Esophagus (tissue), 2 donors: ENCODE measurements at regions not wholly inside any gene's neighbourhood (a gene's known extent, or its start where the extent isn't known, plus 50 kb on each side); places are given as distances from the start of the nearest gene placed in this dataset.

Experiments
- H3K27ac ChIP-seq, 2 donors: one replicate each; pipeline ENCODE4 v1.5.1; 2013; ENCODE audit warnings: low read depth in 2 of 2, mild to moderate bottlenecking in 2 of 2, inconsistent platforms in 1 of 2, low read length in 1 of 2, moderate library complexity in 1 of 2
- H3K27me3 ChIP-seq, 2 donors: one replicate each; pipeline ENCODE4 v1.6.1; 2013; ENCODE audit warnings: low read length in 2 of 2, control low read depth in 1 of 2, mild to moderate bottlenecking in 1 of 2; ENCODE audit not compliant: insufficient read depth in 2 of 2, control insufficient read depth in 1 of 2
- H3K36me3 ChIP-seq, 2 donors: one replicate each; pipeline ENCODE4 v1.6.1; 2013; ENCODE audit warnings: low read length in 1 of 2; ENCODE audit not compliant: control insufficient read depth in 2 of 2, insufficient read depth in 2 of 2
- H3K4me1 ChIP-seq, 2 donors: one replicate each; pipeline ENCODE4 v1.6.1; 2013; ENCODE audit warnings: low read length in 1 of 2; ENCODE audit not compliant: control insufficient read depth in 2 of 2, insufficient read depth in 2 of 2
- H3K4me3 ChIP-seq, 2 donors: one replicate each; pipeline ENCODE4 v1.5.1; 2013; ENCODE audit warnings: low read length in 2 of 2, mild to moderate bottlenecking in 2 of 2, low read depth in 1 of 2, moderate library complexity in 1 of 2
- H3K9me3 ChIP-seq, 2 donors: one replicate each; pipeline ENCODE4 v1.6.1; 2013; ENCODE audit warnings: mild to moderate bottlenecking in 2 of 2, low read depth in 1 of 2, low read length in 1 of 2, moderate library complexity in 1 of 2; ENCODE audit not compliant: control insufficient read depth in 2 of 2, insufficient read depth in 1 of 2
- WGBS, 2 donors: extraction: QIAGEN DNeasy Blood & Tissue Kit; methylation state at CpG; one replicate each; pipeline ENCODE4 v1.1.7; 2013; 5-methylcytosine and 5-hydroxymethylcytosine counted together
- donor health status: healthy with polysubstance abuse.
- donor health status: Bipolar disorder and iron deficiency.

GRCh38 chr10:2122431-2123124 lies 385.3 kb upstream of the ADARB2 start:
- WGBS, 2 donors = 48 to 60% methylated on average over 8 of the region's 8 CpGs

DNA sequence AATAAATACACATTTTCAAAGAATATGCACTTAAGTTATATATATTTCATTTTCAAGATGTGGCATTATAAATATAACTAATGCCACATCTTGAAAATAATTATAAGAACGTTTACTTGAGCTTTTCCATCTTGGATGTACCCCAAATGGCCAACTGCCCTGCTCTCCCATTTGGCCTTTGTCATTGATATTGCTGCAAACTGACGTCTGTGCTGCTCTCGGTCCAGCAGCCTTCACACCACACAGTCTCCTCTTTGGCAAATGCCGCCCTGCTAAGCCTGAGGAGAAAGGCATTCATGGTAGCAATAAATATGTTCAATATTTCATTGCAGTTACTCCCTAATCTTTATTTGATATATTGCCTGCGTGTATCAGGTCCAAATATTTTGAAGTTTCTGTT lies 384.6 kb upstream of the ADARB2 start:
- Histone ChIP-seq H3K27ac (no peak overlapping the region), H3K27me3 (no peaks in the 10 kb centered on the region), H3K9me3 (peaks cover 0 to 9% of the 10 kb centered on the region in 2 donors), H3K36me3 (no peaks in the 10 kb centered on the region), H3K4me1 (no peaks in the 10 kb centered on the region), H3K4me3 (no peak overlapping the region)
- WGBS, 2 donors = 27 to 47% methylated on average over 5 of the region's 5 CpGs

More at GRCh38 chr10:2122431-2123124, 385.3 kb upstream of the ADARB2 start:
- Histone ChIP-seq H3K4me1 (no peaks in the 10 kb centered on the region), H3K9me3 (peaks cover 0 to 2% of the 10 kb centered on the region in 2 donors), H3K27ac (no peak overlapping the region), H3K27me3 (no peaks in the 10 kb centered on the region), H3K36me3 (no peaks in the 10 kb centered on the region), H3K4me3 (no peak overlapping the region)

DNA sequence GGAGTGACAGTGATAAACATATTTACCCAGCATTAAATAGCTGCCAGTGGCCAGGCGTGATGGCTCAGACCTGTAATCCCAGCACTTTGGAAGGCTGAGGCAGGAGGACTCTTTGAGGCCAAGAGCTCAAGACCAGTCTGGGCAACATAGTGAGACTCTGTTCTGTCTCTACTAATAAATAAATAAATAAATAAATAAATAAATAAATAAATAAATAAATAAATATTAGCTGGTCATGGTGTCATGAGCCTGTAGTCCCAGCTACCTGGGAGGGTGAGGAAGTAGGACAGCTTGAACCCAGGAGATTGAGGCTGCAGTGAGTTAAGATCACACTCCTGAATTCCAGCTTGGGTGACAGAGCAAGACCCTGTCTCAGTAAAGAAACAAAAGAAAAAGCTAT lies 384.0 kb upstream of the ADARB2 start:
- no peaks in the 10 kb centered on the region for H3K27me3 ChIP-seq
- peaks cover 0 to 9% of the 10 kb centered on the region in 2 donors for H3K9me3 ChIP-seq
- WGBS, 2 donors = 76 to 93% methylated on average over 1 of the region's 1 CpG
- no peak overlapping the region for H3K27ac ChIP-seq
- H3K4me3 ChIP-seq = no peak overlapping the region
- no peaks in the 10 kb centered on the region for H3K36me3 ChIP-seq
- no peaks in the 10 kb centered on the region for H3K4me1 ChIP-seq

- H3K36me3 ChIP-seq = no peaks in the 10 kb centered on the region
- H3K27me3 ChIP-seq = no peaks in the 10 kb centered on the region
- no peaks in the 10 kb centered on the region for H3K4me1 ChIP-seq
- H3K9me3 ChIP-seq = peaks cover 0 to 9% of the 10 kb centered on the region in 2 donors
- 39 to 57% methylated on average over 9 of the region's 9 CpGs for WGBS, 2 donors
- no peak overlapping the region for H3K27ac ChIP-seq
- no peak overlapping the region for H3K4me3 ChIP-seq
Measured at GRCh38 chr10:2120746-2121145, 383.4 kb upstream of the ADARB2 start.

- H3K9me3 ChIP-seq = peaks cover 0 to 9% of the 10 kb centered on the region in 2 donors
- no peak overlapping the region for H3K4me3 ChIP-seq
- H3K27me3 ChIP-seq = no peaks in the 10 kb centered on the region
- H3K27ac ChIP-seq = no peak overlapping the region
- no peaks in the 10 kb centered on the region for H3K36me3 ChIP-seq
- 57 to 69% methylated on average over 6 of the region's 6 CpGs for WGBS, 2 donors
- H3K4me1 ChIP-seq = no peaks in the 10 kb centered on the region
Measured at GRCh38 chr10:2119316-2119715, 382.0 kb upstream of the ADARB2 start.

DNA sequence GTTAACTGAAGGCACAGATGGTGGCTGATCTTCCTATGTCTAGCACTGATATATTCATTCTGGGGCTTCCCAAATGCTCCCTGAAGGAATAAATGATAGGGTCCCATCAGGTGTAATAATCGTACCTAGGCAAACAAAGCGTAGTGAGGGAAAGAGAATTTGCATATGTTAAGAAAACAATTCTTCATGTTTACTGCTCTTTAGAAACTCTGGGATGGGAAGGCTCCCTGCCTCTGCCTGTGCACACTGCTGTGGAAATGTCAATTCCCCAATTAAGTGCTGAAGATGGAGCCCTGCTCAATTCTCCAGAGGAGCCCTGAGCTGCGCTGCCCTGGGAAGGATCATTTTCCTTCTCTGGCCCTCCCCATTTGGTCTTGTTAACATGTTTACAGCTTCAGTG lies 380.9 kb upstream of the ADARB2 start:
- 90 to 95% methylated on average over 3 of the region's 3 CpGs for WGBS, 2 donors

GRCh38 chr10:2117641-2118040 lies 380.3 kb upstream of the ADARB2 start:
- H3K4me3 ChIP-seq = no peak overlapping the region
- peaks cover 0 to 9% of the 10 kb centered on the region in 2 donors for H3K9me3 ChIP-seq
- H3K27ac ChIP-seq = no peak overlapping the region
- H3K27me3 ChIP-seq = no peaks in the 10 kb centered on the region
- WGBS, 2 donors = 67 to 93% methylated on average over 1 of the region's 1 CpG
- no peaks in the 10 kb centered on the region for H3K36me3 ChIP-seq
- no peaks in the 10 kb centered on the region for H3K4me1 ChIP-seq

More for the DNA sequence above, 380.9 kb upstream of the ADARB2 start:
- Histone ChIP-seq H3K4me3 (no peak overlapping the region), H3K36me3 (no peaks in the 10 kb centered on the region), H3K9me3 (peaks cover 0 to 9% of the 10 kb centered on the region in 2 donors), H3K27me3 (no peaks in the 10 kb centered on the region), H3K27ac (no peak overlapping the region), H3K4me1 (no peaks in the 10 kb centered on the region)

DNA sequence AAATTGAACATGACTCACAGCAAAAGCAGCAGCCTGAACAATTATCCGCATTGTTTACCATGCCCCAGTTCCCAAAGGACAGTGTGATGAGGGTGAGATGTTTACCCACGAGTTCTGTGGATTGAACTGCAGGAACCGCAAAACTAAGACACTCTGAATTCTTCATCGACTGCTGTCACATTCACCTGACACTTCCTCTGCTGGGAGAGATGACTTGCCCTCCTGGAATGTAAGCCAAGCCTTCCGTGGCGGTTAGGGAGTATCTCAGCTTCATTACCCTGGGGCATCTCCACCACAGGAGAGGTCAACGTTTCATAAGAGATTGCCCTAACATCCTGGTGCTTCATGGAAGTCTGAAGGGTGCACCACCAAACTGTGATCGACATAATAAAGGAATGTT lies 374.6 kb upstream of the ADARB2 start:
- no peaks in the 10 kb centered on the region for H3K27me3 ChIP-seq
- H3K4me3 ChIP-seq = no peak overlapping the region
- peaks cover 0 to under 1% of the 10 kb centered on the region in 2 donors for H3K9me3 ChIP-seq
- 64 to 67% methylated on average over 8 of the region's 8 CpGs for WGBS, 2 donors
- no peaks in the 10 kb centered on the region for H3K36me3 ChIP-seq
- H3K4me1 ChIP-seq = no peaks in the 10 kb centered on the region
- H3K27ac ChIP-seq = no peak overlapping the region

DNA sequence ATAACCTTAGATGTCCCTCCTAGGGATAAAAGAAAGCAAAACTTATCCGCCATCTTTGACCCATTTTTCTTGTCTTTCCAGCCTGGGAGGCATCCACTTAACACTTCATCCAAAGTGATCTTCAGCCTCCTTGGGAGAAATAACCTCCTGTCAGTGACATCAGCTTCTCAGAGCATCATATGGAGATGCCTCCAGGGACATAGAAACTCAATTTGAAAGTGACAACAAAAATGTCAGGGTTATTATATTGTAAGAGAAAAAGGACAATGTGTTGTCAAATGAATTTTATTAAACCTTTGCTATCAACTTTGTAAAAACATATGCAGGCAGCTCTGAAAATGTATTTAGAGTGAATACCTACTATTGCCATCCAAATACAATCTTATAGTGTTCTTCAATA lies 371.2 kb upstream of the ADARB2 start:
- no peaks in the 10 kb centered on the region for H3K4me1 ChIP-seq
- 88 to 96% methylated on average over 1 of the region's 1 CpG for WGBS, 2 donors
- H3K27me3 ChIP-seq = no peaks in the 10 kb centered on the region
- no peaks in the 10 kb centered on the region for H3K9me3 ChIP-seq
- H3K4me3 ChIP-seq = no peak overlapping the region
- H3K27ac ChIP-seq = no peak overlapping the region
- H3K36me3 ChIP-seq = no peaks in the 10 kb centered on the region

- no peaks in the 10 kb centered on the region for H3K27me3 ChIP-seq
- H3K27ac ChIP-seq = no peak overlapping the region
- H3K9me3 ChIP-seq = no peaks in the 10 kb centered on the region
- no peaks in the 10 kb centered on the region for H3K36me3 ChIP-seq
- whole genome bisulfite sequencing, 2 donors = 31 to 37% methylated on average over 2 of the region's 2 CpGs
- no peak overlapping the region for H3K4me3 ChIP-seq
- no peaks in the 10 kb centered on the region for H3K4me1 ChIP-seq
Measured at GRCh38 chr10:2106641-2107040, 369.3 kb upstream of the ADARB2 start.
